HCT116 (cell line): ENCODE measurements at regions not wholly inside any gene's neighbourhood (a gene's known extent, or its start where the extent isn't known, plus 50 kb on each side); places are given as distances from the start of the nearest gene placed in this dataset.

ENCODE experiments used
- EZH2 ChIP-seq: fragments of 200-600 bp; sonication (generic); IDR thresholded peaks from 2 replicates; pipeline ENCODE4 v1.6.1; 2017; ENCODE audit warnings: antibody characterized with exemption, mixed run types
- POLR2A ChIP-seq: IDR thresholded peaks from 2 replicates; pipeline ENCODE4 v1.7.0; 2011; ENCODE audit warnings: borderline replicate concordance; ENCODE audit not compliant: insufficient read depth, insufficient read length; ENCODE audit errors: extremely low read depth
- POLR2AphosphoS5 ChIP-seq: IDR thresholded peaks from 2 replicates; pipeline ENCODE4 v1.6.1; 2011; ENCODE audit warnings: mild to moderate bottlenecking, low read depth, low read length, moderate library complexity
- SIN3A ChIP-seq: IDR thresholded peaks from 2 replicates; pipeline ENCODE4 v1.6.1; 2012; ENCODE audit warnings: low read depth
- TF ChIP-seq, protein P1 (sequence below), 3 experiments: fragments of 200-600 bp in 1 of 3; sonication (generic) in 1 of 3; IDR thresholded peaks in 2 of 3; conservative IDR thresholded peaks in 1 of 3; 2 replicates each; pipeline ENCODE4 v1.5.1; 2012 to 2017; ENCODE audit warnings: low read depth in 2 of 3, low read length in 2 of 3, antibody characterized with exemption in 1 of 3, borderline replicate concordance in 1 of 3, control low read depth in 1 of 3, mild to moderate bottlenecking in 1 of 3, mixed read lengths in 1 of 3, mixed run types in 1 of 3, moderate library complexity in 1 of 3; ENCODE audit not compliant: insufficient read depth in 1 of 3

DNA sequence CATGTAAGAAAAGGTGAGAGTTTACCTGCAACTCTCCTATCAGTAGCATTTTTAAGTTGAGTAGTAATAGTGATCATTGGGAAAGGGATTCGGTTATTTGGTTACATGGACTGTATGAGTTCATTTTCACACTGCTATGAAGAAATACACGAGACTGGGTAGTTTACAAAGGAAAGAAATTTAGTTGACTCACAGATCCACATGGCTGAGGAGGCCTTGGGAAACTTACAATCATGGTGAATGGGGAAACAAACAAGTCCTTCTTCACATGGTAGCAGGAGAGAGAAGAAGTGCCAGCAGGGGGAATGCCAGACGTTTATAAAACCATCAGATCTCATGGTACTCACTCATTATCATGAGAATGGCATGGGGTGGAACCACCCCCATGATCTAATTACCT lies 59.3 kb upstream of the FBXO28 start:
- no peak for TF ChIP-seq EZH2
- TF ChIP-seq, protein P1, sequence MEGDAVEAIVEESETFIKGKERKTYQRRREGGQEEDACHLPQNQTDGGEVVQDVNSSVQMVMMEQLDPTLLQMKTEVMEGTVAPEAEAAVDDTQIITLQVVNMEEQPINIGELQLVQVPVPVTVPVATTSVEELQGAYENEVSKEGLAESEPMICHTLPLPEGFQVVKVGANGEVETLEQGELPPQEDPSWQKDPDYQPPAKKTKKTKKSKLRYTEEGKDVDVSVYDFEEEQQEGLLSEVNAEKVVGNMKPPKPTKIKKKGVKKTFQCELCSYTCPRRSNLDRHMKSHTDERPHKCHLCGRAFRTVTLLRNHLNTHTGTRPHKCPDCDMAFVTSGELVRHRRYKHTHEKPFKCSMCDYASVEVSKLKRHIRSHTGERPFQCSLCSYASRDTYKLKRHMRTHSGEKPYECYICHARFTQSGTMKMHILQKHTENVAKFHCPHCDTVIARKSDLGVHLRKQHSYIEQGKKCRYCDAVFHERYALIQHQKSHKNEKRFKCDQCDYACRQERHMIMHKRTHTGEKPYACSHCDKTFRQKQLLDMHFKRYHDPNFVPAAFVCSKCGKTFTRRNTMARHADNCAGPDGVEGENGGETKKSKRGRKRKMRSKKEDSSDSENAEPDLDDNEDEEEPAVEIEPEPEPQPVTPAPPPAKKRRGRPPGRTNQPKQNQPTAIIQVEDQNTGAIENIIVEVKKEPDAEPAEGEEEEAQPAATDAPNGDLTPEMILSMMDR (IDR thresholded peaks at IDR 0.05 in 2 of 3, conservative IDR thresholded peaks at IDR 0.05 in 1 of 3; ENCODE audit: borderline replicate concordance in 1 of 3, insufficient read depth in 1 of 3, low read depth in 2 of 3, low read length in 2 of 3), result no peak
- TF ChIP-seq SIN3A, result no peak
- TF ChIP-seq POLR2AphosphoS5, result no peak
- no peak for TF ChIP-seq POLR2A
